ENCODE measurements at regions not wholly inside any gene's neighbourhood (a gene's known extent, or its start where the extent isn't known, plus 50 kb on each side); places are given as distances from the start of the nearest gene placed in this dataset.

- Histone ChIP-seq H3K4me3 (ENCODE audit: low read length in 2 of 2) (no peak overlapping the region), H3K4me1 (ENCODE audit: control insufficient read depth in 2 of 2, insufficient read depth in 2 of 2, low read length in 2 of 2) (peaks cover 7 to 21% of the 10 kb centered on the region in 2 donors), H3K36me3 (ENCODE audit: control insufficient read depth in 2 of 2, insufficient read depth in 2 of 2, low read length in 2 of 2) (no peaks in the 10 kb centered on the region), H3K9me3 (ENCODE audit: control insufficient read depth in 2 of 2, low read length in 2 of 2) (no peaks in the 10 kb centered on the region), H3K9ac (ENCODE audit: low read depth in 1 of 2, low read length in 2 of 2) (no peak overlapping the region), H3K27ac (ENCODE audit: low read depth in 2 of 2, low read length in 2 of 2) (no peak overlapping the region), H3K27me3 (ENCODE audit: control insufficient read depth in 2 of 2, insufficient read depth in 2 of 2, low read length in 2 of 2) (no peaks in the 10 kb centered on the region)
Observed at GRCh38 chr3:193879099-193879863, 256.7 kb upstream of the HES1 start.

- Histone ChIP-seq H3K27me3 (ENCODE audit: control insufficient read depth in 2 of 2, insufficient read depth in 2 of 2, low read length in 2 of 2) (no peaks in the 10 kb centered on the region), H3K36me3 (ENCODE audit: control insufficient read depth in 2 of 2, insufficient read depth in 2 of 2, low read length in 2 of 2) (no peaks in the 10 kb centered on the region), H3K9me3 (ENCODE audit: control insufficient read depth in 2 of 2, low read length in 2 of 2) (no peaks in the 10 kb centered on the region), H3K4me1 (ENCODE audit: control insufficient read depth in 2 of 2, insufficient read depth in 2 of 2, low read length in 2 of 2) (peaks cover 9 to 26% of the 10 kb centered on the region in 2 donors), H3K27ac (ENCODE audit: low read depth in 2 of 2, low read length in 2 of 2) (no peak overlapping the region), H3K4me3 (ENCODE audit: low read length in 2 of 2) (no peak overlapping the region), H3K9ac (ENCODE audit: low read depth in 1 of 2, low read length in 2 of 2) (no peak overlapping the region)
Observed at GRCh38 chr3:193879864-193880242, 256.1 kb upstream of the HES1 start.

- Histone ChIP-seq H3K4me1 (ENCODE audit: control insufficient read depth in 2 of 2, insufficient read depth in 2 of 2, low read length in 2 of 2) (peaks cover 11 to 37% of the 10 kb centered on the region in 2 donors), H3K9ac (ENCODE audit: low read depth in 1 of 2, low read length in 2 of 2) (peak overlapping the region in 1 of 2 donors; percentile 33), H3K27ac (ENCODE audit: low read depth in 2 of 2, low read length in 2 of 2) (no peak overlapping the region), H3K27me3 (ENCODE audit: control insufficient read depth in 2 of 2, insufficient read depth in 2 of 2, low read length in 2 of 2) (no peaks in the 10 kb centered on the region), H3K36me3 (ENCODE audit: control insufficient read depth in 2 of 2, insufficient read depth in 2 of 2, low read length in 2 of 2) (no peaks in the 10 kb centered on the region), H3K4me3 (ENCODE audit: low read length in 2 of 2) (no peak overlapping the region), H3K9me3 (ENCODE audit: control insufficient read depth in 2 of 2, low read length in 2 of 2) (no peaks in the 10 kb centered on the region)
Observed at GRCh38 chr3:193882091-193882490, 253.9 kb upstream of the HES1 start.

GRCh38 chr3:193883551-193883950, 252.4 kb upstream of the HES1 start:
- H3K27ac ChIP-seq (ENCODE audit: low read depth in 2 of 2, low read length in 2 of 2), result no peak overlapping the region

GRCh38 chr3:193884027-193884426, 251.9 kb upstream of the HES1 start:
- no peak overlapping the region for H3K4me3 ChIP-seq (ENCODE audit: low read length in 2 of 2)
- H3K4me1 ChIP-seq (ENCODE audit: control insufficient read depth in 2 of 2, insufficient read depth in 2 of 2, low read length in 2 of 2), result peaks cover 11 to 37% of the 10 kb centered on the region in 2 donors
- H3K27me3 ChIP-seq (ENCODE audit: control insufficient read depth in 2 of 2, insufficient read depth in 2 of 2, low read length in 2 of 2), result no peaks in the 10 kb centered on the region
- peak overlapping the region; percentile 67 to 78 for H3K27ac ChIP-seq (ENCODE audit: low read depth in 2 of 2, low read length in 2 of 2)
- H3K36me3 ChIP-seq (ENCODE audit: control insufficient read depth in 2 of 2, insufficient read depth in 2 of 2, low read length in 2 of 2), result no peaks in the 10 kb centered on the region
- peak overlapping the region in 1 of 2 donors; percentile 51 for H3K9ac ChIP-seq (ENCODE audit: low read depth in 1 of 2, low read length in 2 of 2)
- H3K9me3 ChIP-seq (ENCODE audit: control insufficient read depth in 2 of 2, low read length in 2 of 2), result no peaks in the 10 kb centered on the region

More at GRCh38 chr3:193883551-193883950, 252.4 kb upstream of the HES1 start:
- Histone ChIP-seq H3K36me3 (ENCODE audit: control insufficient read depth in 2 of 2, insufficient read depth in 2 of 2, low read length in 2 of 2) (no peaks in the 10 kb centered on the region), H3K9ac (ENCODE audit: low read depth in 1 of 2, low read length in 2 of 2) (no peak overlapping the region), H3K9me3 (ENCODE audit: control insufficient read depth in 2 of 2, low read length in 2 of 2) (no peaks in the 10 kb centered on the region), H3K4me1 (ENCODE audit: control insufficient read depth in 2 of 2, insufficient read depth in 2 of 2, low read length in 2 of 2) (peaks cover 11 to 37% of the 10 kb centered on the region in 2 donors), H3K4me3 (ENCODE audit: low read length in 2 of 2) (no peak overlapping the region), H3K27me3 (ENCODE audit: control insufficient read depth in 2 of 2, insufficient read depth in 2 of 2, low read length in 2 of 2) (no peaks in the 10 kb centered on the region)

- Histone ChIP-seq H3K9me3 (ENCODE audit: control insufficient read depth in 2 of 2, low read length in 2 of 2) (no peaks in the 10 kb centered on the region), H3K9ac (ENCODE audit: low read depth in 1 of 2, low read length in 2 of 2) (peak overlapping the region in 1 of 2 donors; percentile 51), H3K4me1 (ENCODE audit: control insufficient read depth in 2 of 2, insufficient read depth in 2 of 2, low read length in 2 of 2) (peaks cover 11 to 36% of the 10 kb centered on the region in 2 donors)
Observed at GRCh38 chr3:193884652-193885051, 251.3 kb upstream of the HES1 start.

GRCh38 chr3:193885832-193886231, 250.1 kb upstream of the HES1 start:
- Histone ChIP-seq H3K4me3 (ENCODE audit: low read length in 2 of 2) (peak overlapping the region in 1 of 2 donors; percentile 34), H3K27me3 (ENCODE audit: control insufficient read depth in 2 of 2, insufficient read depth in 2 of 2, low read length in 2 of 2) (no peaks in the 10 kb centered on the region), H3K27ac (ENCODE audit: low read depth in 2 of 2, low read length in 2 of 2) (peak overlapping the region; percentile 67 to 78), H3K9ac (ENCODE audit: low read depth in 1 of 2, low read length in 2 of 2) (no peak overlapping the region), H3K9me3 (ENCODE audit: control insufficient read depth in 2 of 2, low read length in 2 of 2) (no peaks in the 10 kb centered on the region), H3K36me3 (ENCODE audit: control insufficient read depth in 2 of 2, insufficient read depth in 2 of 2, low read length in 2 of 2) (no peaks in the 10 kb centered on the region), H3K4me1 (ENCODE audit: control insufficient read depth in 2 of 2, insufficient read depth in 2 of 2, low read length in 2 of 2) (peaks cover 11 to 38% of the 10 kb centered on the region in 2 donors)

More at GRCh38 chr3:193884652-193885051, 251.3 kb upstream of the HES1 start:
- no peak overlapping the region for H3K4me3 ChIP-seq (ENCODE audit: low read length in 2 of 2)
- no peaks in the 10 kb centered on the region for H3K27me3 ChIP-seq (ENCODE audit: control insufficient read depth in 2 of 2, insufficient read depth in 2 of 2, low read length in 2 of 2)
- H3K27ac ChIP-seq (ENCODE audit: low read depth in 2 of 2, low read length in 2 of 2), result peak overlapping the region; percentile 67 to 78
- no peaks in the 10 kb centered on the region for H3K36me3 ChIP-seq (ENCODE audit: control insufficient read depth in 2 of 2, insufficient read depth in 2 of 2, low read length in 2 of 2)

- H3K4me3 ChIP-seq (ENCODE audit: low read length in 2 of 2), result no peak overlapping the region
- H3K27ac ChIP-seq (ENCODE audit: low read depth in 2 of 2, low read length in 2 of 2), result peak overlapping the region; percentile 73
- no peak overlapping the region for H3K9ac ChIP-seq (ENCODE audit: low read depth in 1 of 2, low read length in 2 of 2)
- no peaks in the 10 kb centered on the region for H3K27me3 ChIP-seq (ENCODE audit: control insufficient read depth in 2 of 2, insufficient read depth in 2 of 2, low read length in 2 of 2)
- H3K4me1 ChIP-seq (ENCODE audit: control insufficient read depth in 2 of 2, insufficient read depth in 2 of 2, low read length in 2 of 2), result peaks cover 6 to 28% of the 10 kb centered on the region in 2 donors
- H3K9me3 ChIP-seq (ENCODE audit: control insufficient read depth in 2 of 2, low read length in 2 of 2), result no peaks in the 10 kb centered on the region
- H3K36me3 ChIP-seq (ENCODE audit: control insufficient read depth in 2 of 2, insufficient read depth in 2 of 2, low read length in 2 of 2), result no peaks in the 10 kb centered on the region
Observed at GRCh38 chr3:193890016-193890897, 245.7 kb upstream of the HES1 start.

GRCh38 chr3:193894121-193894863, 241.7 kb upstream of the HES1 start:
- H3K36me3 ChIP-seq (ENCODE audit: control insufficient read depth in 2 of 2, insufficient read depth in 2 of 2, low read length in 2 of 2), result no peaks in the 10 kb centered on the region
- no peak overlapping the region for H3K4me3 ChIP-seq (ENCODE audit: low read length in 2 of 2)
- H3K27ac ChIP-seq (ENCODE audit: low read depth in 2 of 2, low read length in 2 of 2), result peak overlapping the region; percentile 18 to 52
- H3K4me1 ChIP-seq (ENCODE audit: control insufficient read depth in 2 of 2, insufficient read depth in 2 of 2, low read length in 2 of 2), result peaks cover 4 to 23% of the 10 kb centered on the region in 2 donors
- H3K9me3 ChIP-seq (ENCODE audit: control insufficient read depth in 2 of 2, low read length in 2 of 2), result no peaks in the 10 kb centered on the region
- no peak overlapping the region for H3K9ac ChIP-seq (ENCODE audit: low read depth in 1 of 2, low read length in 2 of 2)
- H3K27me3 ChIP-seq (ENCODE audit: control insufficient read depth in 2 of 2, insufficient read depth in 2 of 2, low read length in 2 of 2), result no peaks in the 10 kb centered on the region

Data from mucosa of rectum (tissue), 2 donors.